GM23338 (cell line): ENCODE measurements at regions not wholly inside any gene's neighbourhood (a gene's known extent, or its start where the extent isn't known, plus 50 kb on each side); places are given as distances from the start of the nearest gene placed in this dataset.

Experiments
- CREB1 ChIP-seq: fragments of 250-450 bp; sonication (Bioruptor Pico); IDR thresholded peaks from 2 replicates; pipeline ENCODE4 v1.5.0; 2020; ENCODE audit warnings: low read depth, mild to moderate bottlenecking, moderate library complexity
- EZH2 ChIP-seq: fragments of 200-600 bp; sonication (generic); IDR thresholded peaks from one replicate; pipeline ENCODE4 v1.8.0; 2017; ENCODE audit warnings: antibody characterized with exemption, mild to moderate bottlenecking, low read depth; ENCODE audit not compliant: unreplicated experiment
- EZH2phosphoT487 ChIP-seq: fragments of 200-600 bp; sonication (generic); IDR thresholded peaks from one replicate; pipeline ENCODE4 v1.8.1; 2018; ENCODE audit warnings: antibody characterized with exemption; ENCODE audit not compliant: unreplicated experiment
- JUNB ChIP-seq: IDR thresholded peaks from one replicate; pipeline ENCODE4 v1.6.1; 2016; ENCODE audit warnings: antibody characterized with exemption; ENCODE audit not compliant: unreplicated experiment
- NANOG ChIP-seq: IDR thresholded peaks from 2 replicates; pipeline ENCODE4 v1.6.1; 2016; ENCODE audit warnings: antibody characterized with exemption, borderline replicate concordance
- POLR2AphosphoS5 ChIP-seq: IDR thresholded peaks from 2 replicates; pipeline ENCODE4 v1.6.1; 2016; ENCODE audit warnings: antibody characterized with exemption, low read depth
- STAT1 ChIP-seq: IDR thresholded peaks from one replicate; pipeline ENCODE4 v1.6.1; 2016; ENCODE audit warnings: antibody characterized with exemption; ENCODE audit not compliant: unreplicated experiment
- ZNF114 ChIP-seq: fragments of 250-450 bp; sonication (Bioruptor Pico); IDR thresholded peaks from 2 replicates; pipeline ENCODE4 v1.5.0; 2020; ENCODE audit warnings: mild to moderate bottlenecking, moderate library complexity
- ZNF331 ChIP-seq: fragments of 250-450 bp; sonication (Bioruptor Pico); IDR thresholded peaks from 2 replicates; pipeline ENCODE4 v1.5.0; 2020; ENCODE audit warnings: low read depth, mild to moderate bottlenecking, moderate library complexity
- TF ChIP-seq, protein P1 (sequence below), 2 experiments: fragments of 200-600 bp in 1 of 2; sonication (generic) in 1 of 2; conservative IDR thresholded peaks; 2 replicates each; pipeline versions ENCODE4 v1.5.1 to v1.6.1; 2016 to 2017; ENCODE audit warnings: antibody characterized with exemption in 2 of 2, low read depth in 2 of 2, mild to moderate bottlenecking in 2 of 2, moderate library complexity in 1 of 2
- TF ChIP-seq, protein P2 (sequence below): IDR thresholded peaks from one replicate; pipeline ENCODE4 v1.6.1; 2018; ENCODE audit warnings: antibody characterized with exemption; ENCODE audit not compliant: unreplicated experiment
- TF ChIP-seq, protein P3 (sequence below): IDR thresholded peaks from 2 replicates; pipeline ENCODE4 v1.6.1; 2016; ENCODE audit warnings: antibody characterized with exemption

DNA sequence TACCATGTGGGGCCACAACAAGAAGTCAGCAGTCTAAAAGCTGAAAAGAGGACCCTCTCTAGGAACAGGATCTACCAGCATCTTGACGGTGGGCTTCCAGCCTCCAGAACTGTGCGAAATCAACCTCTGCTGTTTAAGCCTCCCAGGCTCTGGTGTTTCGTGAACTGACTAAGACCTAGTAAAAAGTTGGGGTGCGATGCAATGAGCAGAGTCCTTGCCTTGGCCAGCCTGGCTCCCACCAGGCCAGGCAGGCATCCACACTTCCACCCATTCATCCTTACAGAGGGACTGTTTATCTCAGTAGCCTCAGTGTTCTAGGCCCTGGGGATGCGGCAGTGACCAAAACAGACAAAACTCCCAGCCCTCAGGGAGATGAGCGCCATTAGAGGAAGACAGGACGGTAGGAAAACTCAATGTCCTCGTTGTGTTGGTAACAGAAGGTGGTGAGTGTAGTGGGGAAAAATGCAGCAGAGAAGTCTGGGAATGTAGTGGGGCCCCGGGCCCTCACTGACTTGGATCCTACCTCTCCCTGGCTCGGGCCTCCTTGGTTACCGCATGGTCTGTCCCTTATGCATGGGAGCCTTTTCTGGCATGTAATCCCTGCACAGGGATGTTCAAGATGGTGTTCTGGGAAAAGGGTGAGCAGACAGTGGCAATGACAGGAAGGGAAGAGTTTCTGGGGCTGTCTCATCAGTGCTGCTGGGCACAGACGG is 271.8 kb upstream of the HS6ST1 start:
- TF ChIP-seq, protein P1, sequence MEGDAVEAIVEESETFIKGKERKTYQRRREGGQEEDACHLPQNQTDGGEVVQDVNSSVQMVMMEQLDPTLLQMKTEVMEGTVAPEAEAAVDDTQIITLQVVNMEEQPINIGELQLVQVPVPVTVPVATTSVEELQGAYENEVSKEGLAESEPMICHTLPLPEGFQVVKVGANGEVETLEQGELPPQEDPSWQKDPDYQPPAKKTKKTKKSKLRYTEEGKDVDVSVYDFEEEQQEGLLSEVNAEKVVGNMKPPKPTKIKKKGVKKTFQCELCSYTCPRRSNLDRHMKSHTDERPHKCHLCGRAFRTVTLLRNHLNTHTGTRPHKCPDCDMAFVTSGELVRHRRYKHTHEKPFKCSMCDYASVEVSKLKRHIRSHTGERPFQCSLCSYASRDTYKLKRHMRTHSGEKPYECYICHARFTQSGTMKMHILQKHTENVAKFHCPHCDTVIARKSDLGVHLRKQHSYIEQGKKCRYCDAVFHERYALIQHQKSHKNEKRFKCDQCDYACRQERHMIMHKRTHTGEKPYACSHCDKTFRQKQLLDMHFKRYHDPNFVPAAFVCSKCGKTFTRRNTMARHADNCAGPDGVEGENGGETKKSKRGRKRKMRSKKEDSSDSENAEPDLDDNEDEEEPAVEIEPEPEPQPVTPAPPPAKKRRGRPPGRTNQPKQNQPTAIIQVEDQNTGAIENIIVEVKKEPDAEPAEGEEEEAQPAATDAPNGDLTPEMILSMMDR (conservative IDR thresholded peaks at IDR 0.05; ENCODE audit: low read depth in 2 of 2), result no peak
- TF ChIP-seq NANOG (no peak), POLR2AphosphoS5 (no peak), EZH2 (no peak), EZH2phosphoT487 (no peak), JUNB (no peak), STAT1 (no peak), CREB1 (CRISPR knock-in tag) (no peak), ZNF114 (CRISPR knock-in tag) (no peak), ZNF331 (CRISPR knock-in tag) (no peak)
- TF ChIP-seq, protein P2, sequence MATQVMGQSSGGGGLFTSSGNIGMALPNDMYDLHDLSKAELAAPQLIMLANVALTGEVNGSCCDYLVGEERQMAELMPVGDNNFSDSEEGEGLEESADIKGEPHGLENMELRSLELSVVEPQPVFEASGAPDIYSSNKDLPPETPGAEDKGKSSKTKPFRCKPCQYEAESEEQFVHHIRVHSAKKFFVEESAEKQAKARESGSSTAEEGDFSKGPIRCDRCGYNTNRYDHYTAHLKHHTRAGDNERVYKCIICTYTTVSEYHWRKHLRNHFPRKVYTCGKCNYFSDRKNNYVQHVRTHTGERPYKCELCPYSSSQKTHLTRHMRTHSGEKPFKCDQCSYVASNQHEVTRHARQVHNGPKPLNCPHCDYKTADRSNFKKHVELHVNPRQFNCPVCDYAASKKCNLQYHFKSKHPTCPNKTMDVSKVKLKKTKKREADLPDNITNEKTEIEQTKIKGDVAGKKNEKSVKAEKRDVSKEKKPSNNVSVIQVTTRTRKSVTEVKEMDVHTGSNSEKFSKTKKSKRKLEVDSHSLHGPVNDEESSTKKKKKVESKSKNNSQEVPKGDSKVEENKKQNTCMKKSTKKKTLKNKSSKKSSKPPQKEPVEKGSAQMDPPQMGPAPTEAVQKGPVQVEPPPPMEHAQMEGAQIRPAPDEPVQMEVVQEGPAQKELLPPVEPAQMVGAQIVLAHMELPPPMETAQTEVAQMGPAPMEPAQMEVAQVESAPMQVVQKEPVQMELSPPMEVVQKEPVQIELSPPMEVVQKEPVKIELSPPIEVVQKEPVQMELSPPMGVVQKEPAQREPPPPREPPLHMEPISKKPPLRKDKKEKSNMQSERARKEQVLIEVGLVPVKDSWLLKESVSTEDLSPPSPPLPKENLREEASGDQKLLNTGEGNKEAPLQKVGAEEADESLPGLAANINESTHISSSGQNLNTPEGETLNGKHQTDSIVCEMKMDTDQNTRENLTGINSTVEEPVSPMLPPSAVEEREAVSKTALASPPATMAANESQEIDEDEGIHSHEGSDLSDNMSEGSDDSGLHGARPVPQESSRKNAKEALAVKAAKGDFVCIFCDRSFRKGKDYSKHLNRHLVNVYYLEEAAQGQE, result no peak
- TF ChIP-seq, protein P3, sequence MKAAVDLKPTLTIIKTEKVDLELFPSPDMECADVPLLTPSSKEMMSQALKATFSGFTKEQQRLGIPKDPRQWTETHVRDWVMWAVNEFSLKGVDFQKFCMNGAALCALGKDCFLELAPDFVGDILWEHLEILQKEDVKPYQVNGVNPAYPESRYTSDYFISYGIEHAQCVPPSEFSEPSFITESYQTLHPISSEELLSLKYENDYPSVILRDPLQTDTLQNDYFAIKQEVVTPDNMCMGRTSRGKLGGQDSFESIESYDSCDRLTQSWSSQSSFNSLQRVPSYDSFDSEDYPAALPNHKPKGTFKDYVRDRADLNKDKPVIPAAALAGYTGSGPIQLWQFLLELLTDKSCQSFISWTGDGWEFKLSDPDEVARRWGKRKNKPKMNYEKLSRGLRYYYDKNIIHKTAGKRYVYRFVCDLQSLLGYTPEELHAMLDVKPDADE, result no peak
